HG03039 (cell line): ENCODE measurements at regions not wholly inside any gene's neighbourhood (a gene's known extent, or its start where the extent isn't known, plus 50 kb on each side); places are given as distances from the start of the nearest gene placed in this dataset.

ENCODE experiments used
- ATAC-seq: cut with Tn5 transposase; IDR thresholded peaks from one replicate; pipeline ENCODE4 v1.9.1; 2021; ENCODE audit warnings: mild to moderate bottlenecking, moderate library complexity; ENCODE audit not compliant: unreplicated experiment

- ATAC-seq, result no peak
Measured at GRCh38 chr4:160175064-160175643, 1072.3 kb downstream of the RAPGEF2 start.

GRCh38 chr4:160180211-160180610 lies 1077.3 kb downstream of the RAPGEF2 start:
- ATAC-seq, result no peak

- no peak for ATAC-seq
Measured at GRCh38 chr4:160182727-160183126, 1079.8 kb downstream of the RAPGEF2 start.

GRCh38 chr4:160184884-160185283 lies 1082.0 kb downstream of the RAPGEF2 start:
- ATAC-seq, result no peak

- no peak for ATAC-seq
Measured at GRCh38 chr4:160193787-160194186, 1090.9 kb downstream of the RAPGEF2 start.

GRCh38 chr4:160194716-160195115 lies 1091.8 kb downstream of the RAPGEF2 start:
- ATAC-seq, result no peak

GRCh38 chr4:160202802-160203201 lies 1099.9 kb downstream of the RAPGEF2 start:
- peak; percentile 88 for ATAC-seq

GRCh38 chr4:160212078-160212477 lies 1109.2 kb downstream of the RAPGEF2 start:
- ATAC-seq, result no peak

- no peak for ATAC-seq
Measured at GRCh38 chr4:160213366-160213765, 1110.5 kb downstream of the RAPGEF2 start.

GRCh38 chr4:160217352-160217751 lies 1114.5 kb downstream of the RAPGEF2 start:
- ATAC-seq, result no peak

- ATAC-seq, result no peak
Measured at GRCh38 chr4:160224049-160224448, 1121.2 kb downstream of the RAPGEF2 start.

- no peak for ATAC-seq
Measured at GRCh38 chr4:160233141-160233540, 1130.3 kb downstream of the RAPGEF2 start.

- no peak for ATAC-seq
Measured at GRCh38 chr4:160235285-160235684, 1132.4 kb downstream of the RAPGEF2 start.

- no peak for ATAC-seq
Measured at GRCh38 chr4:160235771-160236170, 1132.9 kb downstream of the RAPGEF2 start.

- no peak for ATAC-seq
Measured at GRCh38 chr4:160238790-160239189, 1135.9 kb downstream of the RAPGEF2 start.

GRCh38 chr4:160247091-160247656 lies 1144.3 kb downstream of the RAPGEF2 start:
- no peak for ATAC-seq

- no peak for ATAC-seq
Measured at GRCh38 chr4:160251522-160252170, 1148.8 kb downstream of the RAPGEF2 start.

- ATAC-seq, result no peak
Measured at GRCh38 chr4:160257318-160257717, 1154.4 kb downstream of the RAPGEF2 start.

GRCh38 chr4:160265014-160265413 lies 1162.1 kb downstream of the RAPGEF2 start:
- no peak for ATAC-seq

- ATAC-seq, result no peak
Measured at GRCh38 chr4:160265836-160266235, 1163.0 kb downstream of the RAPGEF2 start.

GRCh38 chr4:160276785-160277325 lies 1174.0 kb downstream of the RAPGEF2 start:
- no peak for ATAC-seq

- no peak for ATAC-seq
Measured at GRCh38 chr4:160283081-160283480, 1180.2 kb downstream of the RAPGEF2 start.
